ENCODE measurements at regions not wholly inside any gene's neighbourhood (a gene's known extent, or its start where the extent isn't known, plus 50 kb on each side); places are given as distances from the start of the nearest gene placed in this dataset.

GRCh38 chr1:83742446-83742845, 256.5 kb downstream of the TTLL7 start:
- TF ChIP-seq GATA3 (IDR thresholded peaks at IDR 0.05; ENCODE audit: low read depth, low read length) (no peak), GATA2 (IDR thresholded peaks at IDR 0.05; ENCODE audit: low read depth, low read length) (no peak)
